ENCODE measurements at regions not wholly inside any gene's neighbourhood (a gene's known extent, or its start where the extent isn't known, plus 50 kb on each side); places are given as distances from the start of the nearest gene placed in this dataset.

- Mint-ChIP-seq H3K4me3 (no peak overlapping the region), H3K9me3 (peaks cover 0 to 4% (median 0%) of the 10 kb centered on the region in 3 donors), H3K27ac (no peak overlapping the region), H3K36me3 (no peaks in the 10 kb centered on the region), H3K27me3 (peaks cover 0 to 4% of the 10 kb centered on the region in 2 donors), H3K4me1 (no peaks in the 10 kb centered on the region)
- ATAC-seq (replicated peaks in 1 of 4) (no peak), DNase-seq (no peak)
- H3K36me3 ChIP-seq (ENCODE audit: control insufficient read depth in 2 of 2, extremely low read depth in 1 of 2, insufficient read depth in 1 of 2, low read length in 1 of 2) = no peaks in the 10 kb centered on the region
- no peaks in the 10 kb centered on the region for H3K4me1 ChIP-seq (ENCODE audit: control insufficient read depth in 1 of 2, extremely low read depth in 1 of 2, insufficient read depth in 2 of 2, low read length in 2 of 2)
- ChIA-PET POLR2A (no interaction called here), CTCF (no interaction called here)
- no CpG with 5 or more reads among the region's 5 CpGs for WGBS (ENCODE audit: insufficient coverage)
- H3K4me3 ChIP-seq (ENCODE audit: control insufficient read depth in 1 of 2, extremely low read depth in 1 of 2, low read length in 1 of 2) = no peak overlapping the region
- no peak overlapping the region for H3K27ac ChIP-seq (ENCODE audit: low read length)
- no peaks in the 10 kb centered on the region for H3K27me3 ChIP-seq (replicated peaks in 1 of 2; ENCODE audit: control insufficient read depth in 2 of 2, extremely low read depth in 1 of 2, insufficient read depth in 2 of 2, low read length in 1 of 2)
- H3K9me3 ChIP-seq = no peaks in the 10 kb centered on the region
Observed at GRCh38 chr10:123298583-123298982, 144.4 kb downstream of the BUB3 start.

DNA sequence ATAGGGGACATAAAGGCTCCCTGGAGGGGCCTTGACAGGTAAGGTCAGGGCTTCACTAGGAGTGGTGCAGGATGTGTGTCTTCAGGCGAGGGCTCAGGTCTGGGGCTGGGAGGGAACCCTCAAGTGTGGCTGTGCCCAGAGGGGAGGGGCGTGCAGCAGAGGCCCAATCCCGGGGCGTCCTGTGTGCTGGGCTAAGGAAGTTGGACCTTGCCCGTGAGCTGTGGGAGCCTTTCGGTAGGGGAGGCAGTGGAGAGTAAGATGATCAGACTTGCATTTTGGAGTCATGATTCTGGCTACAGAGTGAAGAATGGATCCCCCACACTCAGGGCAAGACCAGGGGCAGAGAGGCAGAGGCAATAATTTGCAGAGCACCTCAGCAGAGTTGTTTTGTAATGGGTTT is 145.4 kb downstream of the BUB3 start:
- no peaks in the 10 kb centered on the region for H3K36me3 Mint-ChIP-seq
- H3K36me3 ChIP-seq (ENCODE audit: control insufficient read depth in 2 of 2, extremely low read depth in 1 of 2, insufficient read depth in 1 of 2, low read length in 1 of 2) = no peaks in the 10 kb centered on the region
- no peak overlapping the region for H3K4me3 Mint-ChIP-seq
- no peaks in the 10 kb centered on the region for H3K9me3 ChIP-seq
- CTCF ChIA-PET = no interaction called here
- POLR2A ChIA-PET = no interaction called here
- no peaks in the 10 kb centered on the region for H3K27me3 ChIP-seq (replicated peaks in 1 of 2; ENCODE audit: control insufficient read depth in 2 of 2, extremely low read depth in 1 of 2, insufficient read depth in 2 of 2, low read length in 1 of 2)
- ATAC-seq (replicated peaks in 1 of 4) (no peak), DNase-seq (no peak)
- no peak overlapping the region for H3K4me3 ChIP-seq (ENCODE audit: control insufficient read depth in 1 of 2, extremely low read depth in 1 of 2, low read length in 1 of 2)
- peaks cover 0 to 4% of the 10 kb centered on the region in 2 donors for H3K27me3 Mint-ChIP-seq
- H3K4me1 ChIP-seq (ENCODE audit: control insufficient read depth in 1 of 2, extremely low read depth in 1 of 2, insufficient read depth in 2 of 2, low read length in 2 of 2) = no peaks in the 10 kb centered on the region
- H3K27ac Mint-ChIP-seq = no peak overlapping the region
- H3K9me3 Mint-ChIP-seq = peaks cover 0 to 4% (median 0%) of the 10 kb centered on the region in 3 donors
- no peak overlapping the region for H3K27ac ChIP-seq (ENCODE audit: low read length)
- no peaks in the 10 kb centered on the region for H3K4me1 Mint-ChIP-seq
- WGBS (ENCODE audit: insufficient coverage) = 92% methylated on average over 5 of the region's 6 CpGs

DNA sequence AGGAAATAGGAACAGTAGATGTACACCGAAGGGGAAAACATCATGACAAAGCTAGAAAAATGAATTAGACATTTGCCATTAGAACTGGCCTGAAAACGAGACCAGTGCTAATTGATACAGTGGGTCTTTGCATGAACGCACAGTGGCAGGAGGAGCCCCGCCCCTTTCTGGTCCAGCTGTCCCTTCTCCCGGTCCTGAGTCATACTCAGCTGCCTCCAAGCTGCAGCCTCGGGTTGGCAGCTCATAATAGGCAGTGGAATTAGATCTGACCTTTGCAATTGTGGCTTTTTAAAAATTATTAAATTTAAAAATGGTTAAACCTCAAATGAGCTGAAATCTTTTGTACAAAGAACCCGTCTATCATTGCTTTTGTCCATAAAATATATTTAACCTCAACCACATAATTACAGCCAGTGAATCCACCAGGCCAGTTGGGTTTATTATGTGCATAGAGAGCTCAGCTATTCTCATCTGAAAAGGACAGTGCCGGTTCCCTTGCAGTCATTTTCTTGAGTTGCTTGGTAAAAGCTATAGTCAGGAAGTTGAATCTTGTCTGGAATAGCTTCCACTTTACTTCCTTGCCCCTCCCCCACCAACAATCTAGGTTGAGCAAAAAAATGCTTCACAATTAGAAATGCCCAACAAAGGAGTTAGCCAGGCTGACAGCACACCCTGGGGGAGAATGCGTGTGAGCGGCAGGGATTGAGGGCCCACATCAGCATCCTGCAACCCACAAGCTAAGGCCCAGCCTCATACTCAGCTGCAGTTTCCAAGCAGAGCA is 147.1 kb downstream of the BUB3 start:
- H3K9me3 Mint-ChIP-seq = no peaks in the 10 kb centered on the region
- no peak overlapping the region for H3K4me3 ChIP-seq (ENCODE audit: control insufficient read depth in 1 of 2, extremely low read depth in 1 of 2, low read length in 1 of 2)
- no peak overlapping the region for H3K4me3 Mint-ChIP-seq
- H3K9me3 ChIP-seq = no peaks in the 10 kb centered on the region
- no peak overlapping the region for H3K27ac Mint-ChIP-seq
- ChIA-PET POLR2A (interaction anchor here in 1 of 2 donors (0.6 kb wide), 1 partner anchor 27 kb away, joined by 7 read pairs; no protein-coding TSS in a partner anchor), CTCF (no interaction called here)
- H3K36me3 ChIP-seq (ENCODE audit: control insufficient read depth in 2 of 2, extremely low read depth in 1 of 2, insufficient read depth in 1 of 2, low read length in 1 of 2) = no peaks in the 10 kb centered on the region
- no peak overlapping the region for H3K27ac ChIP-seq (ENCODE audit: low read length)
- 84% methylated on average over 6 of the region's 10 CpGs for WGBS (ENCODE audit: insufficient coverage)
- no peaks in the 10 kb centered on the region for H3K36me3 Mint-ChIP-seq
- peaks cover 0 to 4% of the 10 kb centered on the region in 2 donors for H3K27me3 Mint-ChIP-seq
- ATAC-seq (replicated peaks in 1 of 4) (no peak), DNase-seq (no peak)
- H3K4me1 Mint-ChIP-seq = no peaks in the 10 kb centered on the region
- H3K4me1 ChIP-seq (ENCODE audit: control insufficient read depth in 1 of 2, extremely low read depth in 1 of 2, insufficient read depth in 2 of 2, low read length in 2 of 2) = no peaks in the 10 kb centered on the region
- H3K27me3 ChIP-seq (replicated peaks in 1 of 2; ENCODE audit: control insufficient read depth in 2 of 2, extremely low read depth in 1 of 2, insufficient read depth in 2 of 2, low read length in 1 of 2) = no peaks in the 10 kb centered on the region

- Mint-ChIP-seq H3K9me3 (no peaks in the 10 kb centered on the region), H3K4me1 (no peaks in the 10 kb centered on the region), H3K4me3 (no peak overlapping the region), H3K36me3 (no peaks in the 10 kb centered on the region), H3K27me3 (peaks cover 0 to 4% of the 10 kb centered on the region in 2 donors), H3K27ac (no peak overlapping the region)
- no peaks in the 10 kb centered on the region for H3K9me3 ChIP-seq
- ATAC-seq (replicated peaks in 1 of 4) = no peak
- no peaks in the 10 kb centered on the region for H3K4me1 ChIP-seq (ENCODE audit: control insufficient read depth in 1 of 2, extremely low read depth in 1 of 2, insufficient read depth in 2 of 2, low read length in 2 of 2)
- no peaks in the 10 kb centered on the region for H3K27me3 ChIP-seq (replicated peaks in 1 of 2; ENCODE audit: control insufficient read depth in 2 of 2, extremely low read depth in 1 of 2, insufficient read depth in 2 of 2, low read length in 1 of 2)
- 94% methylated on average over 5 of the region's 6 CpGs for WGBS (ENCODE audit: insufficient coverage)
- ChIA-PET CTCF (no interaction called here), POLR2A (no interaction called here)
- no peak for DNase-seq
- no peak overlapping the region for H3K27ac ChIP-seq (ENCODE audit: low read length)
- H3K4me3 ChIP-seq (ENCODE audit: control insufficient read depth in 1 of 2, extremely low read depth in 1 of 2, low read length in 1 of 2) = no peak overlapping the region
- H3K36me3 ChIP-seq (ENCODE audit: control insufficient read depth in 2 of 2, extremely low read depth in 1 of 2, insufficient read depth in 1 of 2, low read length in 1 of 2) = no peaks in the 10 kb centered on the region
Observed at GRCh38 chr10:123303581-123304337, 149.6 kb downstream of the BUB3 start.

DNA sequence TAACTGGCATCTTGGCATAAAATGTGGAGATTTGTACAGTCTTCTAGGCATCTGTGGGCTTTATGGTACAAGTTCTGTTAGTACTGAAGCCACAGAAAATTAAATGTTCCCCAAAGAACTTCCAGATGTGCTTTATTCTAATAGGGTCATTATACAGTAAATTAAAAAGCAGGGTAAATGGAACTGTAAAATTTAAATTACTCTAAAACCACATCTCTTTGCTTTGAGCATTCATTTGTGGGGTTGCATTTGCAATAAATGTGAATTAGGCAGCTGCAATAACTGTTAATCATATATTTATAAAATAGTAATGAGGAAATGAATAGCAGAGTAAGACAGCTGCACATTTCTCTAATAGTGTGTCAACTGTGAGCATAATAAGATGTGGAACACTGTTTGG is 151.5 kb downstream of the BUB3 start:
- Histone ChIP-seq H3K4me3 (ENCODE audit: control insufficient read depth in 1 of 2, extremely low read depth in 1 of 2, low read length in 1 of 2) (no peak overlapping the region), H3K36me3 (ENCODE audit: control insufficient read depth in 2 of 2, extremely low read depth in 1 of 2, insufficient read depth in 1 of 2, low read length in 1 of 2) (no peaks in the 10 kb centered on the region), H3K27me3 (replicated peaks in 1 of 2; ENCODE audit: control insufficient read depth in 2 of 2, extremely low read depth in 1 of 2, insufficient read depth in 2 of 2, low read length in 1 of 2) (no peaks in the 10 kb centered on the region), H3K9me3 (no peaks in the 10 kb centered on the region), H3K4me1 (ENCODE audit: control insufficient read depth in 1 of 2, extremely low read depth in 1 of 2, insufficient read depth in 2 of 2, low read length in 2 of 2) (no peaks in the 10 kb centered on the region), H3K27ac (ENCODE audit: low read length) (no peak overlapping the region)
- ATAC-seq (replicated peaks in 1 of 4) (no peak), DNase-seq (no peak)
- POLR2A ChIA-PET = interaction anchor here in 1 of 2 donors (0.5 kb wide), 1 partner anchor 1416 kb away, joined by 3 read pairs; no protein-coding TSS in a partner anchor
- no peaks in the 10 kb centered on the region for H3K9me3 Mint-ChIP-seq
- no peak overlapping the region for H3K4me3 Mint-ChIP-seq
- H3K27ac Mint-ChIP-seq = no peak overlapping the region
- no peaks in the 10 kb centered on the region for H3K36me3 Mint-ChIP-seq
- H3K27me3 Mint-ChIP-seq = no peaks in the 10 kb centered on the region
- no peaks in the 10 kb centered on the region for H3K4me1 Mint-ChIP-seq
- CTCF ChIA-PET = interaction anchor here in 1 of 2 donors (0.6 kb wide), 1 partner anchor 14 kb away, joined by 3 read pairs; no protein-coding TSS in a partner anchor

DNA sequence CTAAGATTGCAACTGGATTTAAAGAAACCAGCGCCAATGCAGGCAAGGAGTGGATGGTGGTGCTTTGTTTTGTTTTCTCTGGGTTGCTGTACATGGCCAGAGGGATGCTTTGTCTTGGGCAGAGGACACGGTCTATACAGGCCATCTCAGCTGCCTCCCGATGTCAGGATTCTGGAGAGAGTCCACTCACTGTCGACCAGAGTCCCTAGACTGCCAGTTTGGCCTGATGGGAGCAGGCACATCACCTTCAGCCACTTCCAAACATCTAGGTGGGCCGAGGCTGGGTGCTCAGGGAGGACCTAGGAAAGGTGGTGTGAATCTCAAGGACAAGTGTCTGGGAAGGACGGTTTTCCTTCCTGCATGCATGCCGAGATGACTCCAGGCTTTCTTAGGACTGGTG is 152.1 kb downstream of the BUB3 start:
- Histone ChIP-seq H3K4me1 (ENCODE audit: control insufficient read depth in 1 of 2, extremely low read depth in 1 of 2, insufficient read depth in 2 of 2, low read length in 2 of 2) (no peaks in the 10 kb centered on the region), H3K36me3 (ENCODE audit: control insufficient read depth in 2 of 2, extremely low read depth in 1 of 2, insufficient read depth in 1 of 2, low read length in 1 of 2) (no peaks in the 10 kb centered on the region), H3K9me3 (no peaks in the 10 kb centered on the region), H3K27ac (ENCODE audit: low read length) (no peak overlapping the region), H3K27me3 (replicated peaks in 1 of 2; ENCODE audit: control insufficient read depth in 2 of 2, extremely low read depth in 1 of 2, insufficient read depth in 2 of 2, low read length in 1 of 2) (no peaks in the 10 kb centered on the region), H3K4me3 (ENCODE audit: control insufficient read depth in 1 of 2, extremely low read depth in 1 of 2, low read length in 1 of 2) (no peak overlapping the region)
- WGBS (ENCODE audit: insufficient coverage) = 86% methylated on average over 5 of the region's 7 CpGs
- H3K27me3 Mint-ChIP-seq = no peaks in the 10 kb centered on the region
- POLR2A ChIA-PET = no interaction called here
- H3K9me3 Mint-ChIP-seq = no peaks in the 10 kb centered on the region
- H3K4me1 Mint-ChIP-seq = no peaks in the 10 kb centered on the region
- ATAC-seq (replicated peaks in 1 of 4) (no peak), DNase-seq (no peak)
- CTCF ChIA-PET = no interaction called here
- no peaks in the 10 kb centered on the region for H3K36me3 Mint-ChIP-seq
- H3K4me3 Mint-ChIP-seq = no peak overlapping the region
- H3K27ac Mint-ChIP-seq = no peak overlapping the region

Data from T-cell (primary cell).